Tibial artery (tissue), 4 donors: ENCODE measurements at regions not wholly inside any gene's neighbourhood (a gene's known extent, or its start where the extent isn't known, plus 50 kb on each side); places are given as distances from the start of the nearest gene placed in this dataset.

Experiments used
- DNase-seq, 2 donors: peaks; one replicate each; pipeline ENCODE4 v3.0.0-alpha.2; 2019
- H3K27ac ChIP-seq, 2 donors: fragments of 200-600 bp; sonication (generic) in 1 of 2; 1 replicate in 1 of 2; 2 replicates in 1 of 2; pipeline ENCODE4 v1.5.1; 2018 to 2019; ENCODE audit warnings: mild to moderate bottlenecking in 1 of 2
- H3K27me3 ChIP-seq, 2 donors: fragments of 200-600 bp; sonication (generic) in 1 of 2; one replicate each; pipeline versions ENCODE4 v1.5.1 to v1.6.0; 2016 to 2019
- H3K36me3 ChIP-seq, 3 donors: fragments of 200-600 bp; sonication (generic) in 2 of 3; one replicate each; pipeline ENCODE4 v1.5.1; 2016 to 2019; ENCODE audit warnings: mild to moderate bottlenecking in 2 of 3
- H3K4me1 ChIP-seq, 4 donors: fragments of 200-600 bp; sonication (generic) in 2 of 4; 1 replicate in 3 of 4; 2 replicates in 1 of 4; pipeline ENCODE4 v1.5.1; 2016 to 2019
- H3K4me3 ChIP-seq, 2 donors: fragments of 200-600 bp; sonication (generic) in 1 of 2; 1 replicate in 1 of 2; 2 replicates in 1 of 2; pipeline ENCODE4 v1.5.1; 2018 to 2019; ENCODE audit warnings: mild to moderate bottlenecking in 2 of 2
- H3K9me3 ChIP-seq, 3 donors: fragments of 200-600 bp; sonication (generic) in 1 of 3; one replicate each; pipeline ENCODE4 v1.5.1; 2016 to 2019
- intact Hi-C: fragments of 100-400 bp; cut with DNase I; formaldehyde crosslinking; loops from one replicate; pipeline ENCODE4 v1.15.0; 2023; ENCODE audit warnings: low total_unique reads
- TF ChIP-seq, protein P1 (sequence below), 2 experiments: fragments of 200-600 bp in 1 of 2; fragments of 450-650 bp in 1 of 2; IDR thresholded peaks; one replicate each; pipeline ENCODE4 v1.5.1; 2017 to 2019; ENCODE audit warnings: antibody characterized with exemption in 2 of 2, mild to moderate bottlenecking in 1 of 2, moderate library complexity in 1 of 2

DNA sequence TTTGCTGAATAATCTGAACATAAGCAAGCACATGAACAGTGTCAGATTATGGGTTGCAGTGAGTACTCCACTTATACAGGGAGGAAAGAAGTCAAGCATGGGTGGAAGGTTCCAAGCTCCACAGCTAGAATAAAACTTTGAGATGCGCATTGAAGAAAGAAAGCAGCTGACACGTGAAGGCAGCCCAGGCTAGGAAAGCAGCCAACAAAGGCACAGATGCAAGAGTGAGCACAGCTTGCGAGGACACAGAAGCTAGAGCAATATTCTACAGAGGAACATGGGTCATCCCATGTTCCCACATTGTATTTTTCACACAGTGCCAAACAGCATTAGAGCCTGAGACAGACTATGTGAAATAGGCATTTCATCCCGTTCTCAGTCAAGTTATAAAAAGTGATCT, 194.6 kb upstream of the TBX20 start:
- no peak overlapping the region for H3K4me3 ChIP-seq
- DNase-seq: no peak
- no peaks in the 10 kb centered on the region for H3K4me1 ChIP-seq
- no peaks in the 10 kb centered on the region for H3K36me3 ChIP-seq
- intact Hi-C loops: no loop called here
- H3K27me3 ChIP-seq: peaks cover 0 to 4% of the 10 kb centered on the region in 2 donors
- no peak overlapping the region for H3K27ac ChIP-seq
- H3K9me3 ChIP-seq: no peaks in the 10 kb centered on the region
- TF ChIP-seq, protein P1, sequence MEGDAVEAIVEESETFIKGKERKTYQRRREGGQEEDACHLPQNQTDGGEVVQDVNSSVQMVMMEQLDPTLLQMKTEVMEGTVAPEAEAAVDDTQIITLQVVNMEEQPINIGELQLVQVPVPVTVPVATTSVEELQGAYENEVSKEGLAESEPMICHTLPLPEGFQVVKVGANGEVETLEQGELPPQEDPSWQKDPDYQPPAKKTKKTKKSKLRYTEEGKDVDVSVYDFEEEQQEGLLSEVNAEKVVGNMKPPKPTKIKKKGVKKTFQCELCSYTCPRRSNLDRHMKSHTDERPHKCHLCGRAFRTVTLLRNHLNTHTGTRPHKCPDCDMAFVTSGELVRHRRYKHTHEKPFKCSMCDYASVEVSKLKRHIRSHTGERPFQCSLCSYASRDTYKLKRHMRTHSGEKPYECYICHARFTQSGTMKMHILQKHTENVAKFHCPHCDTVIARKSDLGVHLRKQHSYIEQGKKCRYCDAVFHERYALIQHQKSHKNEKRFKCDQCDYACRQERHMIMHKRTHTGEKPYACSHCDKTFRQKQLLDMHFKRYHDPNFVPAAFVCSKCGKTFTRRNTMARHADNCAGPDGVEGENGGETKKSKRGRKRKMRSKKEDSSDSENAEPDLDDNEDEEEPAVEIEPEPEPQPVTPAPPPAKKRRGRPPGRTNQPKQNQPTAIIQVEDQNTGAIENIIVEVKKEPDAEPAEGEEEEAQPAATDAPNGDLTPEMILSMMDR (IDR thresholded peaks at IDR 0.05): no peak

DNA sequence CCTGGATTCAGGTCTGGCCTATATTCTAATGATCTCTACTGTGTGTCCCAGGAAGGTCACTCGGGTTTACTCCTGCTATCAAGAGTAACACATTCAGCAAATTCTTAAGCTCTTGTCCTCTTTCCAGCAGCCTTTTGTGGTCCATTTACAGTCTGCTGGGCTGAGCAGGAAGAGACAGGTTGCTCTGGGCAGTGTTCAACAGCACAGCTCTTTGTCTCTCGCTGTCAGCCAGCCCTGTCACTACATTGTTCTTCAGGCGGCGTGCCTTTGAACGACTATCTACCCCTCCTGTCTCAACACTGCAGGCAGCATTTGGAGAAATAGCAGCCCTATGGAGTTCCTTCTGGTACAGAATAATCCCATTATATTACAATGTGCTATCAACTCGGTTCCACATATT, 192.2 kb upstream of the TBX20 start:
- TF ChIP-seq, protein P1 (IDR thresholded peaks at IDR 0.05): no peak
- Histone ChIP-seq H3K27me3 (no peaks in the 10 kb centered on the region), H3K36me3 (no peaks in the 10 kb centered on the region), H3K27ac (no peak overlapping the region), H3K4me1 (no peaks in the 10 kb centered on the region), H3K9me3 (no peaks in the 10 kb centered on the region), H3K4me3 (no peak overlapping the region)
- intact Hi-C loops: no loop called here
- DNase-seq: no peak

DNA sequence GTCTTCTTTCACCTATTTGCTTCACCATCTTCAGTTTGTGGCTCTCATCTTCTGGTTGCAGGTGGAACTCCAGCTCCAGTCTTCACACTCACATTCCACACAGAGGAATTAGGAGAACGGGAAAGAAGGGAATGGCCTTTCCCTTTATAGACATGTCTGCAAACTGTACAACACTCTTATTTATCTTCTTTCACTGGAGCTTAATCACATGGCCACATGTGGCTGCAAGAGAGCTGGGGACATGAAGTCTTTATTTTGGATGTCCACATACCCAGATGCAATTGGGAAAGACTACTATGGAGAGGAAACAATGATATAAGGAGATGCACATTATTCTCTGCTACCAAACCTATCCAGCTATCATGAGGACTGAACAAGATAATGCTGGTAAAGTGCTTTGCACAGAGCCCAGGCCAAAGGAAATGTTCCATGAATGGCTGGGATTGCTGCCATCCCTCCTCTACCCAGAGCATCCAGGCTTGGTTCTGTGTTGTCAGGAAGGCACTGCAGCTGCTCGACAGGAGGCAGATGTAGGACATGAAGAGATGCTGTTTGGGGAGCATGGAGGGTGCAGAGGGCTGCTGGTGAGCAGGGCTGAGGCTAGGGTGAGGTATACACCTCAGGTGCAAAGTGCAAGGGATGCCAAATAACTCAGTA, 183.8 kb upstream of the TBX20 start:
- Histone ChIP-seq H3K36me3 (no peaks in the 10 kb centered on the region), H3K27ac (no peak overlapping the region), H3K9me3 (peaks cover 0 to 6% (median 0%) of the 10 kb centered on the region in 3 donors), H3K27me3 (no peaks in the 10 kb centered on the region), H3K4me3 (no peak overlapping the region), H3K4me1 (no peaks in the 10 kb centered on the region)
- DNase-seq: no peak
- intact Hi-C loops: no loop called here
- TF ChIP-seq, protein P1 (IDR thresholded peaks at IDR 0.05): no peak

DNA sequence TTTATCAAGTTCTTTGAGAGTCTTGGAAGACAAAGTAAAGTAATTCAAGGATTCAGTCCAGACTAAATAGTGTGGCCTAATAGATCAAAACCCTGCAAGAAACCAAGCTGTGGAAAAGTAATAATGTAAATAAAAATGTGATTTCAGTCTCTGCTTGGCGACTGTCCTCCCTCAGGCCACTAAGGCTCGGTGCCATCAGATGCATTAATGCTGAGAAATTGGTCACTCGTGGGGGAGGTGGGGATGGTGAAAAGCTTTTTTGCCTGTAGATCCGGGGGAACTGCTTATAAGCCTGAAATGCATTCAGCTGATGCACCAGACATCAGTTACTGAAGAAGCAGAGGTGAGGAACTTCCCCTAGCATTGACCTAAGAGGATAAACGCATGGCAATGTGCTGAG, 182.6 kb upstream of the TBX20 start:
- intact Hi-C loops: no loop called here
- no peak for DNase-seq

DNA sequence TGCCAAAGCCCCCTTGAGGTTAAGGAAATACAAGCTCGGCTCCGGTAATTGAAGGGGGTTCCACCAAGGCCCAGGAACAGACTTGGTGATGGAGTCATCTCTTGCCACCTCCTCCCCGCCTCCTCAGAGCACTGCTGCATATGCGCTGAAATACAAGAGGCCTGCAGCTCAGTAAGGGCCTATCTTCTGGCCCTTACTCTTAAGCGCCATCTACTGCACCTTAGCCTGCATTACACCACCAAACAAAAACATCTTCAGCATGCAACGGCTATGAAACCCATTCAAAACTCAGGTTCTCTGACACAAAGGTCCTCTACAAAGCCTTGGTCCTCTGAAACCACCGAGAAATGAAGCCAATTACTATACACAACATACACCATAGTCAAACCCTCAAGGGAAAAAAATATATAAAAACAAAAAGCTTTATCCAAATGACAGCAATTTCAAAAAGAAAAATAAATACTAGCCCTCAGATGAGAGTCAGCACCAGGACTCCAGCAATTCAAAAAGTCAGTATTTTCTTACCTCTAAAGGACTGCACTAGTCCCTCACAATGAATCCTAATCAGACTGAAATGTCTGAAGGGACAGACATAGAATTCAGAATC, 176.8 kb upstream of the TBX20 start:
- no peaks in the 10 kb centered on the region for H3K27me3 ChIP-seq
- no peak for DNase-seq
- H3K27ac ChIP-seq: no peak overlapping the region
- H3K4me1 ChIP-seq: no peaks in the 10 kb centered on the region
- H3K9me3 ChIP-seq: peaks cover 0 to 6% (median 0%) of the 10 kb centered on the region in 3 donors
- no peaks in the 10 kb centered on the region for H3K36me3 ChIP-seq
- H3K4me3 ChIP-seq: no peak overlapping the region
- TF ChIP-seq, protein P1 (IDR thresholded peaks at IDR 0.05): no peak
- intact Hi-C loops: no loop called here

More for the DNA sequence above, 182.6 kb upstream of the TBX20 start:
- TF ChIP-seq, protein P1 (IDR thresholded peaks at IDR 0.05): no peak
- H3K27ac ChIP-seq: no peak overlapping the region
- no peaks in the 10 kb centered on the region for H3K27me3 ChIP-seq
- H3K4me3 ChIP-seq: no peak overlapping the region
- H3K4me1 ChIP-seq: no peaks in the 10 kb centered on the region
- peaks cover 0 to 6% (median 0%) of the 10 kb centered on the region in 3 donors for H3K9me3 ChIP-seq
- H3K36me3 ChIP-seq: no peaks in the 10 kb centered on the region
